NCI-H2171 treated with DMSO at 0.1 percent for 48 hours (cell line): ENCODE measurements at regions not wholly inside any gene's neighbourhood (a gene's known extent, or its start where the extent isn't known, plus 50 kb on each side); places are given as distances from the start of the nearest gene placed in this dataset.
A peak's percentile ranks its signal among the peaks of the same experiment; 100 is the strongest.
"Not testable (repeated sequence)": the region's sequence is repeated elsewhere in the genome, so short reads cannot be mapped to it uniquely, and the experiment has no call there.

Experiments used
- DNase-seq: peaks from one replicate; lab custom pipeline; 2025; lab: John Stamatoyannopoulos, UW

DNA sequence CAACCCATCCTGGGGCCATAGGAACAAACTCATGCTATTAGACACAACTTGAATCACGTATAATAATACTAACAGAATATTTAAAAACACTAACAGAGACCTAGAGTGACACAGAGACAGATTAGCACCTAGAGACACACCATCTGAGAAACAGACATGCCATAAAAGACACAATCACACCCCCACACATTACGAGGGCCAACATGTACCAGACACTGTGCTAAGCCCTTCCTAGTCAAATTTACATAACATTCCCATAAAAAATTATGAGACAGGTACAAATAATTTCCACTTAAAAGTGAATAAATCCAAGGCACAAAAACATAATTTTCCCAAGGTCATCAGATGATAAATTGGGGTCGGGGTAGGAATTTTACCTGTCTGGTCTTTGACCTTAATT is 141.1 kb upstream of the PRSS16 start:
- no peak for DNase-seq

DNA sequence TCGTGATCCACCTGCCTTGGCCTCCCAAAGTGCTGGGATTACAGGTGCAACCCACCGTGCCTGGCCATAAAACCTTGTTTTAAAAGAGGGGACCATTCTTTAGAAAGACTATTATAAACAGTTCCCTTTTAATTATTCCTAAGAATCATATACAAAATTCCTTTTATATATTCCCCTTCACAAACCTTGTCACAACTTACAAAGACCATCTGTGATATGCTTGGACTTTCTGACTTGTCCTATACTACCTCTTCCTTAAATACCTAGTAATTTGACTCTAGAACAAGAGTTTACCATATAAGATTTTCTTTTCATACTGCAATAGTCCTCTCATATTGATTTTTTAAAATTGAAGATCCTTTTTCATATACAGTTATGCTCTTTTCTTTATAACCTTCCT is 135.8 kb upstream of the PRSS16 start:
- no peak for DNase-seq

DNA sequence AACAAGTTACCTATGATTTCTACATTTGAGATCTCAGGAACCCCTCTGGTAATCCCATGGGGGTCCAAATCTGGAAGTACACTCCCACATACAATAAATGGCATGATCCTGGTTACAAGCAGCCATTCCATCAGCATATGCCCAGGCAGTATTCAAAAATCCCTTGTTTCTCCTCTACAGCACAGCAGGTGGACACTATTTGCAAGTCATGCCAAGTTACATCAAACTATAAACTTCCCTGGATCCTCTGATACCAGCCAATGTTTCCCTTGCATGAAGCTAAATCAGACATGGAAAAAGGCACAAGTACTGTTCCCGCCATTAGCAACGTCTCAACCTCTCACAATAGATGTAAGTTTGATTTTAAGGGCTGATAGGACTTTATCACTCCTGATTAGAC is 134.5 kb upstream of the PRSS16 start:
- DNase-seq: no peak

DNA sequence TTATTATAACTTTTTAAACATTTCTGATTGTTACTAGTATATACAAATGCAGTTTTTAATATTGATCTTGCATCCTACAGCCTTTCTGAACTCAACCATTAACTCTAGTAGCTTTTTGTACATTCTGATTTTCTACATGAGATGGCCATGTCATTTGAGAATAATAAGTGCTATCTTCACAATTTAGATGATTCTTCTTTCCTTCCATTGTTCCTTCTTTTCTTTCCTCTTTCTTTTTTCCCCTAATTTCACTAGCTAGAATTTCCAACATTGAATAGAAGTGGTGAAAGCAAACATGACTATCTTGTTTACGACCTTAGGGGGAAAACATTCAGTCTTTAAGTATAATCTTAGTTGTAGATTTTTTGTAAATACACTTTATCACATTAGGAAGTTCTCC is 128.2 kb upstream of the PRSS16 start:
- DNase-seq: no peak

DNA sequence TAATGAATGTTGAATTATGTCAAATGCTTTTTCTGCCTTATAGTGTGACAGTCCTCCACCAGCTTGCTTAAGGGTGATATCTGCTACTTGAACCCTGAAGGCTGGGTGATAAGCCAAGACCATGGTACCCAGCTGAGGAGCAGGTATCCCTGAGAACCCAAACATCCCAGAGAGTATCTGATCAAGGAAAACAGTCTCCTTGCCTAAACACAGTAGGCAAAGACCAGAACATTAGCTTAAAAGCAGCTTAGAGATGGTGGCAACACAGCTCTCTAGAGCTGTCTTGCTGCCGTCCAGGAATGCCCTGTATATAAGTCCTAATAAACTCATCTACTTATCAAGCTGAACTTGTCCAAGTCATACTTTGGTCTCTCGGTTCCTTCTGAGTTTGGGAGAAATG is 127.7 kb upstream of the PRSS16 start:
- no peak for DNase-seq

DNA sequence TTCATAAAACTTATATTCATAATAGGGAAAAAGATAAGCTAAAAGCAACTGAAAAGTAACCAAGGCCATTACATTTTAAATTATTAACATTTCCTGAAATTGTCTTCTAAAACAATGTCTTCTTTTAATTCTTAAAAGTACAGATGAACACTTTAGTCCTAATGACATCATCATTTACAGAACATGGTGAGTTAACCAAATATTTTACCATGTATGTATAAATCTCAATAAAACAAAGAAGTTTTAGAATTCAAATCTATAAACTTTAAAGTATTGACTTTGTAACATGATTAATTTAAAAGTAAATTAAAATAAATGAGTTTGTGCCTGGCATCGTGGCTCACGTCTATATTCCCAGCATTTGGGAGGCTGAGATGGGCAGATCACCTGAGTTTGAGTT is 125.9 kb upstream of the PRSS16 start:
- DNase-seq: no peak

DNA sequence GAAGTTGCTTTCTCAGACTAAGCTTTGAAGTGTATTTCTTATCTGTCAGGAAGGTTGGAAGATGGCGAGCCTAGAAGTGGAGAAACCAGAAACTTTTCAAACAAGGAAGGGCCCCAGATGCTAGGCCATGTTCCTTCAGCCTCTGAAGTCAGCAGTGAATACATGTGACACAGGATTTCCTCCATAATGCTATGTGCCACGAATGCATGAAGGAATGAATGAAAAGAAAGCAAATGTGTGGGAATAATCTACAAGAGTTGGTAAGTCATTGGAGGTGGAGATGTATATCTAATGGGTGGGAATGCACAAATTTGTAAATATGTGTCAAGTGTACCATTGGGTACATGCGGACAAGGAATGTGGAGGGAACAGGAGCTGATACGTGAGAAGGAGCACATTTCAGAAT is 123.2 kb upstream of the PRSS16 start:
- DNase-seq: no peak

DNA sequence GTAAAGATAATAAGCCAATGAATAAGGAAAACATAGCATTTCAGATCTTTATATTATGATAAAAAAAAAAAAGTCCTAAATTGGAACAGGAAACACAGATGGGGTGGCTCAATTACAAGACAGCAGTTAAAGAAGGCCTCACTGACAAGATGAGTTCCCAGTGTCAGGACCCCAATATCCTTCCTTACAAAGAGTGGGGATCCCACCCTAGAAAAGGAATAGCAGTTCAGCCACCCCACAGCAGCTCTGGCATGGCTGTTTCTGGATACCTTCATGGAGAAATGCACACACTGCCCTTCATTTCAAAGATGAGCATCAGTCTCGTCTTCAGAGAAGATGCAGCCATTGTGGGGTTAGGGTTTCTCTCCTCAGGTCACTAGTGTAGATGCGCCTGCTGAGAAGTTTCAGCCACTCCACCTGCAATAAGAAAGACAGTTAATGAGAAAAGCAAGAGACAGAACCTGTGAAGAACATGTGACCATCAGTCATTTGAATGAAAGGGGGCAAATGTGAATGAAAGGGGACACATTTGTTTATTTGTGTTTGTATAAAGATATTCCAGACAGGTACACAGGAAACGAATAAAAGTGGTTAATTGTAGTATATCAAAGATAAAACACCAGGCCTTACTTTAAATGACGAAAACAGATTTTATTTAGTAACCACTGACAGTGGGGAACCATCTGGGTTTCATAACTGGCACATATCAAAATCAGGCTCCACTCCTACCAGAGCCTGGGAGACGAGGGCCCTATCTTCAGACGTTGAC is 121.3 kb upstream of the PRSS16 start:
- DNase-seq: no peak

DNA sequence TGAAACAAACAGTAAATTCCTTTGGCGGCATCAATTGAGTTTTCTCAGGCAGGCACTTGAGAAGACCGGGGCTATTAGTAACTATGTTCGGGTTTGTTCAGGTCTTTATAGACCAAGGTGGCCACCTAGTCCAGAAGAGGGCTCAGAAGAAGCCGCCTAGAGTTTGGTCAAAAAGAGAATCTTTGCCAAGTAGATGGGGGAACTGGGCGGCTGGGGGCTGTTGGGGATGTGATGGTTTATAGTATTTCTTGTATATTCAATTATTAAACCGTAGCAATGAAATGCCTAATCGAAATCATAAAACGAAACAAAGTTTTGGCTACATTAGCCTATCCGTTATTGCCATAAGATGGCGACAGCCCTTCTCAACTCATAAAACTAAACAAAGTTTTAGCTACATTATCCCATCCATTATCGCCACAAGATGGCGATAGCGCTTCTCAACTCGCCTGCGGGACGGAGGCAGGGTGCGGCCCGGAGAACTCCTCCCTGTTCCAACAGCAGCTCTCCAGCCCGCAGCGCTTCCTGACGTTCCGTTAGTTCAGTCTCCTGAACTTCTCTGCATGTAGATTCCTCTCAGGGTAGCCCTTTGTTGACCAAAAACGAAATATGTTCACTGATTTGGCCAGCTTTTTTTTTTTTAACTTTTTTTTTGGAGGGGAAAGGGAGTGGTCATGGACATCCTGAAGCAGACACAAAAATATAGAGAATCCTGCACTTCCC is 120.5 kb upstream of the PRSS16 start:
- peak; percentile 78 for DNase-seq

DNA sequence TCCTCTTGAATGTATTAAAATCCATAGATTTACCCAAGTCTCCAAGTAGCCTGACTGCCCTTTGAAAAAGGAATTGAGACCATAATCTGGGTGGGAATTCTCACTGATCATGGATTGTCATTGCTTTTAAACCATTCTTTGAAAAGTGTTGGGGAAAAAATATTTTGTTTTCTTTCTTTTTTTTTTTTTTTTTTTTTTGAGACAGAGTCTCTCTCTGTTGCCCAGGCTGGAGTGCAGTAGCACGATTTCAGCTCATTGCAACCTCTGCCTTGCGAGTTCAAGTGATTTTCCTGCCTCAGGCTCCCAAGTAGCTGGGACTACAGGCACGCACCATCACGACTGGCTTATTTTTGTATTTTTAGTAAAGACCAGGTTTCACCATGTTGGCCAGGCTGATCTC is 119.6 kb upstream of the PRSS16 start:
- not testable (repeated sequence) for DNase-seq

DNA sequence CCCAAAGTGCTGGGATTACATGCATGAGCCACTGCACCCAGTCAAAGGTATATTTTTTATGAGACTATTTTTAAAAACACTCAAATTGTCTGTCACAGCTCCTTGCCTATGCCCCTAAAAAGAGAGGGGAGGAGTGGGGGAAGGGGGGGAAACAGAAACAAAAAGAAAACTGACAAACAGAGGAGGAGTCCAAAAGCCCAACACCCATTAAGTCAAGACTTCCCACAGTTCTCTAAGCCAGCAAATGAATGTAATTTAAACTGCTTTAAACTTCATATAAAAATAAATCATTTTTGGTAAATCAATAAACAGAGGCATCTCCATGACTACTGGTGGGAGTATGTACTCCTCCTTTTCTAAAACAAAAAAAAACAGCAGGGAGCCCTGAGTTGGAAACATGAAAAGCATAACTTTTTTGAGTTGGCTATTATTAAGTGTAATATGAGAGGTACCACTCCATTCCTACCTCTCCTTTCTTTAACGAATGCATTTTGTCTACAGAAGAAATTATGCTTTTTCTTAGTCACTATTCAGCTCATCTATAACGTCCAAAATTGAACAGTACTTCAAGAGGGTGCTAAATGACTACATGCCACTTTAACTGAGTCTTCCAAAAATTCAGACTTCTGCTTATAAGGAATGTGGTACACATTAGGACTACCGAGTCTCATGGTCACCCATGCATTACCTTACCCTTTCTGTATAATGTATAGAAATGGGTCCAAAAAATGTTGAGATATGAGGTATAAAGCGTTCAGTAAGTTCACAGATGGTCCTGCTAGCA is 119.0 kb upstream of the PRSS16 start:
- DNase-seq: no peak

DNA sequence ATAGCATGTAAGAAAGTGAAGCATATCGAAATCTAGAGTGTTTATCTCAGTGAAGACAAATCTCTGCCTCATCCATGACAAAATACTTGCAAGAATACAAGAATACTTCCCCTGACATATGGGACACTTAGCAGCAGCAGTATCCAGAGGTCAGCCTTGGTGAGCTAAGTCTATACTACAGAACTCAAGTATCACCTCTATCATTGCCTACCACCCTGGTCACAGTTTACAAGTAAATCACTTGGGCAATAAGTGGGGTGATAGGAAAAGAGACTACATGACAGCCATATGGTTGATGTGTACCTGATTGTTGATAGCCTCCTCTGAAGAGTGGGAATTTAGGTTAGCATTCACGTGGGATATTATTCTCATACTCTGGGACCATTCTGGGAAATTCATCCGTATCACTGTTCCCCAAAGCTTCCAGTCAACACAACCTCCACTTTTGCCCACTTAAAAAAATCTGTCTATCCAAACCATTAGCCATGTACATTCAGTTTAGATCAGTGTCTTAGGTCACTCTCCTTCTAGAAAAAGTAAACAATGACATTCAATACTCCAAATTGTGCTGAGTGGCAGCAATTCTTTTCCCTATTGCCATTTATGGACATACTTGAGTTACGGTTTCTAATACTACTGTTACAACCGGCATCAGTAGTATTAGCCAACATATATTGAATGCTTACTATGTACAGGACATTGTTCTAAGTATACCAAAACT is 118.2 kb upstream of the PRSS16 start:
- no peak for DNase-seq

DNA sequence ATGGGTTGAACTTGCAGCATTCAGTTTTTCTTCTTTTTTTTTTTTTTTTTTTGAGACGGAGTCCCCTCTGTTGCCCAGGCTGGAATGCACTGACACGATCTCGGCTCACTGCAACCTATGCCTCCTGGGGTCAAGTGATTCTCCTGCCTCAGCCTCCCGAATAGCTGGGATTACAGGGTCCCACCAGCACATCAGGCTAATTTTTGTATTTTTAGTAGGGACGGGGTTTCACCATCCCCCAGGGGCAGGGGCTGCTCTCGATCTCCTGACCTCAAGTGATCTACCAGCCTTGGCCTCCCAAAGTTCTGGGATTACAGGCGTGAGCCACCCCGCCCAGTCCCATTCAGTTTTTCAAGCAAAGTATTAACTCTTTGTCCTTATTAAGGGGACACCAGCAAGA is 117.6 kb upstream of the PRSS16 start:
- no peak for DNase-seq

DNA sequence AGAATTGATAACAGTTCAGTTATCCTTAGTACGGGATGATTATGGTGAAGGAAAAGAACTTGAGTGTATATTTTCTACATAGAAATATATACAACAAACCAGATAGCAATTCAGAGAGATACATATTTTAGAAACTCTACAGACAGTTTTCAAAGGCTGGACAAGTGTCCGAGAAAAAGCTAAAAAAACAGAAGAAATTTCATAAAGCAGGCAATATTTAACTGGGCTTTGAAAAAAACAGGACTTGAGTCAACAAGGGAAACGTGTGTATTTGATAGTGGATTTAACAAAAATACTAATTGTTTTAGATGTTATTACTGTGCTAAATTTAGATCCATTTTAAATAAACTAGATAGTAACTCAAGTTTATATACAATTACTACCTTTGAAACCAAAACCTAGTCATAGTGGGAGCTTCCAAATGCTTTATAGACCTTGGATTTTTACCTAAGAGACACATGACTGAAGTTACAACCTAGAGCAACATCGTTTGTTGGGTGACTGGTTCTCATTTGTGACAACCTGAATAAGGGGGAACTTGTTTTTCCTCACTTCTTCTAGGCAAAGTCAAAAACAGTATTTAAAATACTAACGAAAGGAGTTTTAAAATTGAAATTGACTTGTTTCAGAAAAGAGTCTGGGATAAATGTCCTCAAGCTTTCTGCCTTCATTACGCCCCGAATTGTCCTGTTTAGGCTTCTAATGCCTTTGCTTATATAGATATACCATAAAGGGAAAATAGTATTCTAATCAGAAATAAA is 116.7 kb upstream of the PRSS16 start:
- DNase-seq: peak; percentile 35

DNA sequence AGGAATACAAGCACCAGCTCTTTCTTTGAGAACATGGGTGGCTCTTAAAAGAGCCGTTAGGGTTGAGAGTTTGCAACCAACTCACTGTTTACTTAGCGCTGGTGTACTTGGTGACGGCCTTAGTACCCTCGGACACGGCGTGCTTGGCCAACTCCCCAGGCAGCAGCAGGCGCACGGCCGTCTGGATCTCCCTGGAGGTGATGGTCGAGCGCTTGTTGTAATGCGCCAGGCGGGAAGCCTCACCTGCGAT is 115.3 kb upstream of the PRSS16 start:
- not testable (repeated sequence) for DNase-seq

DNA sequence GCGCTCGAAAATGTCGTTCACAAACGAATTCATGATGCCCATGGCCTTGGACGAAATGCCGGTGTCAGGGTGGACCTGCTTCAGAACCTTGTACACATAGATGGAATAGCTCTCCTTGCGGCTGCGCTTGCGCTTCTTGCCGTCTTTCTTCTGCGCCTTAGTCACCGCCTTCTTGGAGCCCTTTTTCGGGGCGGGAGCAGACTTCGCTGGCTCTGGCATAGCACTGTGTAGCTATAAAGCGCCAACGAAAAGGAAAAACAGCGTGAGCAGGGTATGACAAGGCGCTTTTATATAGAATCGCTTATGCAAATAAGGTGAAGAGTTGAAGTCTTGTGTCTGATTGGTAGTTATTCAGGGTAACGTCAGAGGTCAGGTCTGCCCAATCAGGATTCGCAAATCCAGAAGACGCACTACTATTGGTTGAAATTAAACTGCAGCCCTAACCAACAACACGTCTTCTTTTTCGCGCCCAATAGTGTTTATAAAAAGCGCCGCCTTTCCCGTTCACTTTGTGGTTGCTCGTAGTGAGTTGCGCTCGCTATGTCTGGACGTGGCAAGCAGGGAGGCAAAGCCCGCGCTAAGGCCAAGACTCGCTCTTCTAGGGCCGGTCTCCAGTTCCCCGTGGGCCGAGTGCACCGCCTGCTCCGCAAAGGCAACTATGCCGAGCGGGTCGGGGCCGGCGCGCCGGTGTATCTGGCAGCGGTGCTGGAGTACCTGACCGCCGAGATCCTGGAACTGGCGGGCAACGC is 114.8 kb upstream of the PRSS16 start:
- DNase-seq: peak; percentile 99

DNA sequence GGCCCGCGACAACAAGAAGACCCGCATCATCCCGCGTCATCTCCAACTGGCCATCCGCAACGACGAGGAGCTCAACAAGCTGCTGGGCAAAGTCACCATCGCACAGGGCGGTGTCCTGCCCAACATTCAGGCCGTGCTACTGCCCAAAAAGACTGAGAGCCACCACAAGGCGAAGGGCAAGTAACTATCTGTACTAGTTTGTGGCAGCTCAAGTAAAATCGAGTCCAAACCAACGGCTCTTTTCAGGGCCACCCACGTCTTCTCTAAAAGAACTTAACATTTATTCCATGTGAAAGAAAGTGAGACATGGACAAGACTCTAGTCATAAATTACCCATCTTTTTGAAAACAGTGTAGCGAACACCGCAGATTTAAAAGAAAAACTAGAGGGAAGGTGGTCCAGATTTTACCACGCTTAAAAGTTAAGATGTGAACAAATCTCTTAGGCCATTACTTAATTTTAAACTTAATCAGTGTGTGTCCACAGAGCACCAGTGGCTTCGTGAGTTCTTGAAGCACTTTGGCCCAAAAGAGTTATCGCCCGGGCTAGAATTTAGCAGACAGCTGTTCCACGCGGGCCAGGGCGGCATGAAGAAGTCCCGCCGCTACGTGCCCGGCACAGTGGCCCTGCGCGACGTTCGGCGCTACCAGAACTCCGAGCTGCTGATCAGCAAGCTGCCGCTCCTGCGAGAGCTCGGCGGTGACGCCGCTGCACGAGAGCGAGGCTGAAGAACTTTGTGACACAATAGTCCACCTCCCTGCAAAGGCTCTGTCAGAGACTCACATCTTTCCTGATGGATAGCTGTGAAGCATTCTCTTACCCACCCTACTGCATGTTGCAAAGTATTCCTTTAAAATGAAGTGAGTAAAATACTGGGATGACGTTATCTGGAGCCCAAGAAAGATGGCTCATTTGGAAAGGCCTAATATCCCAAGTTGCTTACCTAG is 113.9 kb upstream of the PRSS16 start:
- DNase-seq: peak; percentile 80

DNA sequence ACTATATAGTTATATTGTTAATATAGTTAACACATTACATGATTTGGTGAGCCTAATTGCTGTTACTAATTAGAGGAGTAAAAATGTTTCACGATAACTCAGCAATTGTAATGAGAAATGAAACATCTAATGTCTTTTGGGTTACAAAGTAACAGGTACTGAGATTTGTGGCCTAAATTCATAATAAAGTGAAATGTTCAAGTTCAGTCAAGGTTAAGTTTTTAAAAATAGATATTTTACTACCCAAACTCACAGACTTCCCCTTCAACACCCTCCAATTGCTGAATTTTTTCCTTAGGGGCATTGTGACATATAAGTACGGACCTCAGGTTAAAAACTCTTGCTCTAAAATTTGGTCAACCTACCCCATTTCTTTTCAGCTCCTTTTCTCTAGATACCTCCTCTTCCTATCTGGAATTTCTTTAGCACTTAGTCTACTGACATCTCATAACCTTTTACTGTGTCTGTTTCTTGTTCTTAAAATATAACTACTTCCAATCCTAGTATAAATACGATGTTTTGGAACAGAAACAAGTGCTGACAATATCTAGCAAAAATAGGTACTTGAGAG is 112.3 kb upstream of the PRSS16 start:
- DNase-seq: no peak

DNA sequence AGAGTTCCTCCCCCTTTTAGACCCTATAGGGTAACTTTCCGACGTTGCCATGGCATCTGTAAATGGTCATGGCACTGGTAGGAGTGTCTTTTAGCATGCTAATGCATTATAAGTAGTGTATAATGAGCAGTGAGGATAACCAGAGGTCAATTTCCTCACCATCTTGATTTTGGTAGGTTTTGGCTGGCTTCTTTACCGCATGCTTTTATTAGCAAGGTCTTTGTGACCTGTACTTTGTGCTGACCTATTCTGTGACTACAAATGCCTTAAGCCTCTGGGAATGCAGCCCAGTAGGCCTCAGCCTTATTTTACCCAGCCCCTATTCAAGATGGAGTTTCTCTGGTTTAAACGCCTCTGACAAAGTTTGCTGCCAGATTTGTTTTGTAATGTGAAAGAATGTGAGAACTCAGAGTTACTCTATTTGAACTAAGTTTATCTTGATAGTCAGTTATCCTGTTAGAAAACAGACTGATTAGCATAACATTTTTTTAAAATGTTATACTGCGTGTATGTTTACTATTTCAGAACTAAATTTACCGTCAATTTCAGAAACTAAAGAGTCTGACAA is 111.3 kb upstream of the PRSS16 start:
- no peak for DNase-seq
